A673 (cell line): ENCODE measurements at regions not wholly inside any gene's neighbourhood (a gene's known extent, or its start where the extent isn't known, plus 50 kb on each side); places are given as distances from the start of the nearest gene placed in this dataset.

Experiments used
- BruUV-seq: library from RNA; stranded (reverse); fragments of 400-500 nt; replicated peaks from 2 replicates; lab custom pipeline; 2021; lab: Mats Ljungman, UMichigan
- CTCF ChIA-PET: fragments of 300-600 bp; sonication (Branson Sonifier 250); formaldehyde crosslinking; loops from one replicate; lab custom pipeline; 2022; ENCODE audit warnings: antibody characterized with exemption; lab: Charles Lee
- POLR2A ChIA-PET: fragments of 300-600 bp; sonication (Branson Sonifier 250); formaldehyde crosslinking; loops from one replicate; lab custom pipeline; 2022; ENCODE audit warnings: antibody characterized with exemption; ENCODE audit not compliant: low non-redundant PET; lab: Charles Lee
- DNase-seq: peaks from one replicate; pipeline ENCODE4 v3.0.0-alpha.2; 2015; ENCODE audit warnings: low spot score
- H3K27ac ChIP-seq: fragments of 200-600 bp; sonication (generic); 2 replicates; pipeline ENCODE4 v1.5.1; 2016; ENCODE audit warnings: mixed run types, low read depth, mild to moderate bottlenecking, mixed read lengths, antibody characterized with exemption, low read length; ENCODE audit not compliant: poor library complexity, severe bottlenecking
- H3K27me3 ChIP-seq: fragments of 200-600 bp; sonication (generic); replicated peaks from 2 replicates; pipeline ENCODE4 v1.6.1; 2017; ENCODE audit warnings: mixed run types, low read depth, mild to moderate bottlenecking, mixed read lengths, antibody characterized with exemption, low read length; ENCODE audit not compliant: insufficient read depth, poor library complexity
- H3K36me3 ChIP-seq: fragments of 200-600 bp; sonication (generic); 2 replicates; pipeline ENCODE4 v1.6.1; 2016; ENCODE audit warnings: mixed run types, mild to moderate bottlenecking, mixed read lengths, antibody characterized with exemption, low read length; ENCODE audit not compliant: insufficient read depth, poor library complexity, severe bottlenecking
- H3K4me1 ChIP-seq: fragments of 200-600 bp; sonication (generic); 2 replicates; pipeline ENCODE4 v1.6.1; 2017; ENCODE audit warnings: mixed run types, mild to moderate bottlenecking, mixed read lengths, antibody characterized with exemption, low read length; ENCODE audit not compliant: insufficient read depth, poor library complexity, severe bottlenecking
- H3K4me3 ChIP-seq: fragments of 200-600 bp; sonication (generic); 2 replicates; pipeline ENCODE4 v1.5.1; 2016; ENCODE audit warnings: low read depth, mixed run types, mild to moderate bottlenecking, mixed read lengths, low read length; ENCODE audit not compliant: poor library complexity, severe bottlenecking
- H3K9me3 ChIP-seq: fragments of 200-600 bp; sonication (generic); 2 replicates; pipeline ENCODE4 v1.6.1; 2016; ENCODE audit warnings: mixed run types, low read depth, mild to moderate bottlenecking, mixed read lengths, antibody characterized with exemption, low read length; ENCODE audit not compliant: poor library complexity, severe bottlenecking
- EZH2 ChIP-seq: fragments of 200-600 bp; sonication (generic); IDR thresholded peaks from 2 replicates; pipeline ENCODE4 v1.6.1; 2017; ENCODE audit warnings: borderline replicate concordance, low read depth, mild to moderate bottlenecking, mixed read lengths, antibody characterized with exemption, low read length; ENCODE audit not compliant: poor library complexity, severe bottlenecking
- intact Hi-C: fragments of 100-400 bp; cut with micrococcal nuclease; formaldehyde crosslinking; loops from one replicate; pipeline ENCODE4 v1.10.0; 2022; ENCODE audit not compliant: unreplicated experiment
- TF ChIP-seq, protein P1 (sequence below): fragments of 300-800, 200-600 bp; sonication (generic); conservative IDR thresholded peaks from 2 replicates; pipeline ENCODE4 v1.5.1; 2017; ENCODE audit warnings: low read depth, mild to moderate bottlenecking, antibody characterized with exemption, low read length, moderate library complexity, mixed read lengths

DNA sequence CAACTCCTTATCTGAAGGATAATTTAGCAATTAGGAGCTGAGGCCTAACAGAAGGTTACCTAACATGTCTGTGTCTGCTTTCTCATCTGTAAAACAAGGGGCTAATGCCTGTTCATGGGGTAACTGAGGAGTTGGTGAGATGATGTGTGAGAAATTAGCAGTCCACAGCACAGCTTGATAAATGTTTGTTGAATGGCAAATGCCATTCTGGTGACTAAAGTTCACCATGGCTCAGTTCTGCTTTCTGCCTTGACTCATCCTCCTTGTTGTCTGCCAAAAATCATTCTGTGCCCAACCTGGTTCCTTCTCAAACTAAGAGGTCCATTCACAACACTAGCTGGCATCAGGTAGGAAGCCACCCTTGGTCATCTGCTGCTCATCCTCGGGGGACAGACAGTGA is 552.0 kb upstream of the KLF4 start:
- ChIA-PET POLR2A (no interaction called here), CTCF (no interaction called here)
- Histone ChIP-seq H3K27me3 (no peaks in the 10 kb centered on the region), H3K4me3 (no peak overlapping the region), H3K27ac (no peak overlapping the region), H3K9me3 (peaks cover 13% of the 10 kb centered on the region), H3K4me1 (no peaks in the 10 kb centered on the region), H3K36me3 (no peaks in the 10 kb centered on the region)
- TF ChIP-seq EZH2, result no peak
- TF ChIP-seq, protein P1, sequence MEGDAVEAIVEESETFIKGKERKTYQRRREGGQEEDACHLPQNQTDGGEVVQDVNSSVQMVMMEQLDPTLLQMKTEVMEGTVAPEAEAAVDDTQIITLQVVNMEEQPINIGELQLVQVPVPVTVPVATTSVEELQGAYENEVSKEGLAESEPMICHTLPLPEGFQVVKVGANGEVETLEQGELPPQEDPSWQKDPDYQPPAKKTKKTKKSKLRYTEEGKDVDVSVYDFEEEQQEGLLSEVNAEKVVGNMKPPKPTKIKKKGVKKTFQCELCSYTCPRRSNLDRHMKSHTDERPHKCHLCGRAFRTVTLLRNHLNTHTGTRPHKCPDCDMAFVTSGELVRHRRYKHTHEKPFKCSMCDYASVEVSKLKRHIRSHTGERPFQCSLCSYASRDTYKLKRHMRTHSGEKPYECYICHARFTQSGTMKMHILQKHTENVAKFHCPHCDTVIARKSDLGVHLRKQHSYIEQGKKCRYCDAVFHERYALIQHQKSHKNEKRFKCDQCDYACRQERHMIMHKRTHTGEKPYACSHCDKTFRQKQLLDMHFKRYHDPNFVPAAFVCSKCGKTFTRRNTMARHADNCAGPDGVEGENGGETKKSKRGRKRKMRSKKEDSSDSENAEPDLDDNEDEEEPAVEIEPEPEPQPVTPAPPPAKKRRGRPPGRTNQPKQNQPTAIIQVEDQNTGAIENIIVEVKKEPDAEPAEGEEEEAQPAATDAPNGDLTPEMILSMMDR, result no peak
- BruUV-seq, result no TSS peak
- intact Hi-C loops, result no loop called here
- no peak for DNase-seq

DNA sequence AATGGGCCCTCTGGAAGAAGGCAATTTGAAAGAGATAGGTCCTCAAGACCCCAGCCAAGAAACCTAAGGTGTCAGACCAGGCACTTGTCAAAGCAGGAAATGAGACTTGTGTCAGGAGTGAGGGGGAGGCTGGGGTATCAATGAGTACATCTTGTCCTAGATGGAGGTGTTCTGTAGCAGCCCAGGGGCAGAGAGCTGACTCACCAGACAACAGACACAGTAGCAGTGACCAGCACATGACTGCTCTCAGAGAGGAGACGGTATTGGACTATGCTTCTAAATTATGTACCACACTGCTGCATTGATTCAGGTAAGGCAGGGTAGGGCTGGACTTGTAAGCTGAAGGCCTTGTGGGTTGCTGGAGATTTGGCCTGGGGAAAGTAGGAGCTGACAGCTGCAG is 551.2 kb upstream of the KLF4 start:
- Histone ChIP-seq H3K4me1 (no peaks in the 10 kb centered on the region), H3K9me3 (peaks cover 13% of the 10 kb centered on the region), H3K27me3 (no peaks in the 10 kb centered on the region), H3K36me3 (no peaks in the 10 kb centered on the region), H3K27ac (no peak overlapping the region), H3K4me3 (no peak overlapping the region)
- no peak for DNase-seq
- intact Hi-C loops, result no loop called here
- ChIA-PET POLR2A (no interaction called here), CTCF (no interaction called here)
- TF ChIP-seq, protein P1, result no peak
- TF ChIP-seq EZH2, result no peak
- no TSS peak for BruUV-seq

DNA sequence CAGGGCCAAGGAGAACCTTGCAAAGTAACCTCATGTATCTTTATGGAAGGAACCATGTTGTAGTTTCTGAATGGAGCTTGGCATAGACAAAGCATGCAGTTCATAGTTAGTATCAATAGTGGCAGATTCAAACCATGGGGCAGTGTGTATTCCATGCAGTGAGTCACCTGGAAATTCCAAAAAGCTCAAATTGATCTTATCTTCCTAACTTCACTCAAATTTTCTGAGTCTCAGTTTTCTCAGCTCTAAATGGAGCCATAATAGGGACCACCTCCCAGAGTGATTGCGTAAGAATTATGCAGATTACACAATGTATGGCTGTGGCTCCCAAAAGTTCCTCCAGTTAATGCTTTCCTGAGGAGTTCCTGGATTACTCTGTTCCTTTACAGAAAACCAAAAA is 549.9 kb upstream of the KLF4 start:
- POLR2A ChIA-PET, result no interaction called here

More for the DNA sequence above, 549.9 kb upstream of the KLF4 start:
- TF ChIP-seq EZH2, result no peak
- TF ChIP-seq, protein P1, result no peak
- no peaks in the 10 kb centered on the region for H3K27me3 ChIP-seq
- no peak for DNase-seq
- no peaks in the 10 kb centered on the region for H3K4me1 ChIP-seq
- no peak overlapping the region for H3K4me3 ChIP-seq
- H3K36me3 ChIP-seq, result no peaks in the 10 kb centered on the region
- no peak overlapping the region for H3K27ac ChIP-seq
- H3K9me3 ChIP-seq, result peaks cover 13% of the 10 kb centered on the region
- no TSS peak for BruUV-seq
- CTCF ChIA-PET, result no interaction called here
- intact Hi-C loops, result no loop called here
